Peyer's patch (tissue), 4 donors: ENCODE measurements at regions not wholly inside any gene's neighbourhood (a gene's known extent, or its start where the extent isn't known, plus 50 kb on each side); places are given as distances from the start of the nearest gene placed in this dataset.

Source experiments
- DNase-seq, 3 donors: peaks; one replicate each; pipeline ENCODE4 v3.0.0-alpha.2; 2017 to 2019
- H3K27ac ChIP-seq, 4 donors: fragments of 200-600 bp; sonication (generic); one replicate each; pipeline ENCODE4 v1.5.1; 2016 to 2019
- H3K27me3 ChIP-seq, 2 donors: fragments of 200-600 bp; sonication (generic); one replicate each; pipeline ENCODE4 v1.5.1; 2019
- H3K36me3 ChIP-seq, 3 donors: fragments of 200-600 bp; sonication (generic); one replicate each; pipeline ENCODE4 v1.5.1; 2016 to 2019
- H3K4me1 ChIP-seq, 4 donors: fragments of 200-600 bp; sonication (generic); one replicate each; pipeline ENCODE4 v1.5.1; 2016 to 2019
- H3K4me3 ChIP-seq, 4 donors: fragments of 200-600 bp; sonication (generic); 1 replicate in 3 of 4; 2 replicates in 1 of 4; pipeline ENCODE4 v1.5.1; 2016 to 2019; ENCODE audit warnings: mild to moderate bottlenecking in 1 of 4
- H3K9me3 ChIP-seq, 4 donors: fragments of 200-600 bp; sonication (generic); one replicate each; pipeline ENCODE4 v1.5.1; 2016 to 2019; ENCODE audit warnings: mild to moderate bottlenecking in 1 of 4
- CTCF ChIP-seq, 6 experiments: fragments of 450-650 bp in 4 of 6; fragments of 200-600 bp in 2 of 6; sonication (generic) in 1 of 6; IDR thresholded peaks; one replicate each; pipeline ENCODE4 v1.5.1; 2017 to 2019; ENCODE audit warnings: antibody characterized with exemption in 6 of 6, mild to moderate bottlenecking in 3 of 6, moderate library complexity in 1 of 6
- POLR2A ChIP-seq, 2 donors: fragments of 450-650 bp; IDR thresholded peaks; one replicate each; pipeline ENCODE4 v1.5.1; 2017; ENCODE audit warnings: antibody characterized with exemption in 2 of 2, mild to moderate bottlenecking in 2 of 2, moderate library complexity in 2 of 2

GRCh38 chr16:86307514-86307903 lies 202.8 kb upstream of the FOXF1 start:
- no peaks in the 10 kb centered on the region for H3K9me3 ChIP-seq
- H3K27ac ChIP-seq, result peak overlapping the region in 2 of 4 donors; percentile 45 to 91
- no peaks in the 10 kb centered on the region for H3K4me1 ChIP-seq
- H3K36me3 ChIP-seq, result no peaks in the 10 kb centered on the region
- H3K4me3 ChIP-seq, result no peak overlapping the region
- TF ChIP-seq POLR2A (IDR thresholded peaks at IDR 0.05) (no peak), CTCF (IDR thresholded peaks at IDR 0.05) (no peak)
- DNase-seq, result no peak
- H3K27me3 ChIP-seq, result no peaks in the 10 kb centered on the region

- Histone ChIP-seq H3K27me3 (no peaks in the 10 kb centered on the region), H3K4me1 (no peaks in the 10 kb centered on the region), H3K27ac (no peak overlapping the region), H3K36me3 (no peaks in the 10 kb centered on the region), H3K9me3 (no peaks in the 10 kb centered on the region), H3K4me3 (no peak overlapping the region)
- TF ChIP-seq CTCF (IDR thresholded peaks at IDR 0.05), result no peak
- no peak for TF ChIP-seq POLR2A (IDR thresholded peaks at IDR 0.05)
- peak in 1 of 3 donors; percentile 24 for DNase-seq
These were observed 201.8 kb upstream of the FOXF1 start for GRCh38 chr16:86308514-86308913.

- Histone ChIP-seq H3K4me3 (no peak overlapping the region), H3K36me3 (no peaks in the 10 kb centered on the region), H3K27ac (no peak overlapping the region), H3K27me3 (no peaks in the 10 kb centered on the region), H3K4me1 (no peaks in the 10 kb centered on the region), H3K9me3 (no peaks in the 10 kb centered on the region)
- TF ChIP-seq POLR2A (IDR thresholded peaks at IDR 0.05) (no peak), CTCF (IDR thresholded peaks at IDR 0.05) (no peak)
- DNase-seq, result peak in 1 of 3 donors; percentile 4
These were observed 196.7 kb upstream of the FOXF1 start for GRCh38 chr16:86313631-86314030.

GRCh38 chr16:86314402-86315025 lies 195.8 kb upstream of the FOXF1 start:
- H3K4me1 ChIP-seq, result no peaks in the 10 kb centered on the region
- no peaks in the 10 kb centered on the region for H3K9me3 ChIP-seq
- H3K4me3 ChIP-seq, result no peak overlapping the region
- H3K27ac ChIP-seq, result no peak overlapping the region
- DNase-seq, result peak in 2 of 3 donors; percentile 8 to 18
- no peaks in the 10 kb centered on the region for H3K36me3 ChIP-seq
- no peak for TF ChIP-seq POLR2A (IDR thresholded peaks at IDR 0.05)
- TF ChIP-seq CTCF (IDR thresholded peaks at IDR 0.05), result no peak
- H3K27me3 ChIP-seq, result no peaks in the 10 kb centered on the region

- no peak overlapping the region for H3K27ac ChIP-seq
- peaks cover 0 to under 1% (median 0%) of the 10 kb centered on the region in 4 donors for H3K4me1 ChIP-seq
- H3K4me3 ChIP-seq, result no peak overlapping the region
- TF ChIP-seq POLR2A (IDR thresholded peaks at IDR 0.05) (no peak), CTCF (IDR thresholded peaks at IDR 0.05) (no peak)
- H3K36me3 ChIP-seq, result no peaks in the 10 kb centered on the region
- H3K9me3 ChIP-seq, result no peaks in the 10 kb centered on the region
- peak in 2 of 3 donors; percentile 23 to 28 for DNase-seq
- H3K27me3 ChIP-seq, result no peaks in the 10 kb centered on the region
These were observed 193.1 kb upstream of the FOXF1 start for GRCh38 chr16:86316967-86317812.
